ENCODE measurements at regions not wholly inside any gene's neighbourhood (a gene's known extent, or its start where the extent isn't known, plus 50 kb on each side); places are given as distances from the start of the nearest gene placed in this dataset.

DNA sequence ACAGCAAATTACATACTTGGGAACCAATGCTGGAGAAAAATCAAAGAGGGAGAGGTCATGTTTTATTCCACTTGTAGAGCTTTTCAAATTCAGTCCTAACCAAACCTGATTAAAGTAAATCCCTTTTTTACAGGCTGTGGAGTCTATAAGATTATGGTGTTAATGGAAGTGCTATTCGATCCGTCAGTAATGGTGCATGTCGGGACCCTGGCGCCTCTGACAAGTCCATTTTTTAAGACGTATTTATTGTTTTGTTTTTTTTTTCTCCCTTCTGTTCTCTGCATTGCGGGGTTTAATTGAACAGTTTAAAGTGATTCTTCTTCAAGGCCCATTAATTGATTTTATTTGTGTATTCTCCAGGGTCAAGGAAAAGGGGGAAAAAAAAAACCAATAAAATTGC is 725.9 kb downstream of the TUSC7 start:
- TF ChIP-seq POLR2AphosphoS5 (IDR thresholded peaks at IDR 0.05) (no peak), EP300 (IDR thresholded peaks at IDR 0.05; ENCODE audit: low read depth) (no peak)
- TF ChIP-seq, protein P1, sequence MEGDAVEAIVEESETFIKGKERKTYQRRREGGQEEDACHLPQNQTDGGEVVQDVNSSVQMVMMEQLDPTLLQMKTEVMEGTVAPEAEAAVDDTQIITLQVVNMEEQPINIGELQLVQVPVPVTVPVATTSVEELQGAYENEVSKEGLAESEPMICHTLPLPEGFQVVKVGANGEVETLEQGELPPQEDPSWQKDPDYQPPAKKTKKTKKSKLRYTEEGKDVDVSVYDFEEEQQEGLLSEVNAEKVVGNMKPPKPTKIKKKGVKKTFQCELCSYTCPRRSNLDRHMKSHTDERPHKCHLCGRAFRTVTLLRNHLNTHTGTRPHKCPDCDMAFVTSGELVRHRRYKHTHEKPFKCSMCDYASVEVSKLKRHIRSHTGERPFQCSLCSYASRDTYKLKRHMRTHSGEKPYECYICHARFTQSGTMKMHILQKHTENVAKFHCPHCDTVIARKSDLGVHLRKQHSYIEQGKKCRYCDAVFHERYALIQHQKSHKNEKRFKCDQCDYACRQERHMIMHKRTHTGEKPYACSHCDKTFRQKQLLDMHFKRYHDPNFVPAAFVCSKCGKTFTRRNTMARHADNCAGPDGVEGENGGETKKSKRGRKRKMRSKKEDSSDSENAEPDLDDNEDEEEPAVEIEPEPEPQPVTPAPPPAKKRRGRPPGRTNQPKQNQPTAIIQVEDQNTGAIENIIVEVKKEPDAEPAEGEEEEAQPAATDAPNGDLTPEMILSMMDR (IDR thresholded peaks at IDR 0.05) = no peak

All from transverse colon (tissue), 4 donors.